ENCODE measurements at regions not wholly inside any gene's neighbourhood (a gene's known extent, or its start where the extent isn't known, plus 50 kb on each side); places are given as distances from the start of the nearest gene placed in this dataset.
"Not testable (repeated sequence)": the region's sequence is repeated elsewhere in the genome, so short reads cannot be mapped to it uniquely, and the experiment has no call there.

DNA sequence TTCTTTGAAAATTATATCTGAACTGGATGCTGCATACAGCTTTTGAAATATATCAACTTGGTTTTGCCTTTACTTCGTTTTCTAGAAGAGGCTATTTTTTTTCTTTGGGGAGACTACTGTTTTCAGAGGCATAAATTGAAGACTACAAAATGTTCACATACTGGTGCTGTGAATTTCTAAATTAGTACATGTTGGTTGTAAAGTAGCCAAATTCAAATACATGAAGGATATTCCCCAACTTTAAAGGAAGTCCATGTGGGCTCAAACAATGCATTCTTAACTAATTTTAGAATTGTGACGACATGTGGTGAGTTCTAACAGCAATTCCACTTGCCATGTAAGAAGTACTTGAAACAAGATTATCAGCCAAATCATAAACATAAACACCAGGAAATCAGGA lies 295.7 kb downstream of the TUSC7 start:
- DNase-seq (ENCODE audit: low read depth) = no peak

DNA sequence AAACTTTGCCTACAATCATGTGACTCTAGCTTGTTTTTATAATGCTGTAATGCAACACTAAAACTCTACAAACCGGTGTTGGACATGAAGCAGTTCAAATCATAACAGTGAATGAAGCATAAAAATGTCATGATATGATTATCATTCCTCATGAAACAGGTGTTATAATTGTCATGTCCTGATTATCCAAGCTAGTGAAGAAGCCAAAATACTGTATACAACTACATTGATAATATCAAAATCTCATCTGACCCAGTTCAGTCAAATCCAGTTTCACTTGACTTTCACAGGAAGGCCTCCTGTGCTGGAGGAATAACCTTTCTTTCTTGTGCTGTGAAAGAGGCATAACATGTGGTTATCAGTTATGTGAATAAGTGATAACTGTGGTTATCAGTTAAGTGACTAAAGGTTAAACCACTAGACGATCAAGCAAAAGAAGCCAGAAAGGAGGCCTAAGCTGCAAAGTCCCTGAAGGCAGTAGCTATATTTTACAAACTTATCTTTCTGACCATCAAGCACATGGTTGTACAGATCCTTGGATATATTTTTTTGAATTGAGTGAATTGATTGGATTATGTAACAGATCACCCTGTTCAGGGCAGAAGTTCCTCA lies 296.4 kb downstream of the TUSC7 start:
- no peak for DNase-seq (ENCODE audit: low read depth)

DNA sequence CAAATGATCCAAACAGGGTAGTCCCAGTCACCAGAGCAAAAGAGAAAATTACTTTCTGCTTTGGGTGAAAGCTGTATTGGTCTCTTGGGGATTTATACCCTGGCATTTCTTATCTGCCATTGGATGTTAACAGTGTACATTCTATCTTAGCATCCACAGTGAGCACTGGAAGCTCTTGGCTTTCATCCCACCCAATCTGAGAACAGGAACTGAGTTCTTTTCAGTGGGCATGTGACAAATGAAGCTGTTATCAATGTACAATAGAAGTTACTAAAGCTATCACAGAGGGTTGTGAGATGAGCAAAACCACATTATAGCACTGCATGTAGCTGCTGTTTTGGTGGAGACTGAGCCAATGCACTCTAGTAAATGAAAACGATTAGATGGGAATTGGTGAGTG lies 300.7 kb downstream of the TUSC7 start:
- no peak for DNase-seq (ENCODE audit: low read depth)

DNA sequence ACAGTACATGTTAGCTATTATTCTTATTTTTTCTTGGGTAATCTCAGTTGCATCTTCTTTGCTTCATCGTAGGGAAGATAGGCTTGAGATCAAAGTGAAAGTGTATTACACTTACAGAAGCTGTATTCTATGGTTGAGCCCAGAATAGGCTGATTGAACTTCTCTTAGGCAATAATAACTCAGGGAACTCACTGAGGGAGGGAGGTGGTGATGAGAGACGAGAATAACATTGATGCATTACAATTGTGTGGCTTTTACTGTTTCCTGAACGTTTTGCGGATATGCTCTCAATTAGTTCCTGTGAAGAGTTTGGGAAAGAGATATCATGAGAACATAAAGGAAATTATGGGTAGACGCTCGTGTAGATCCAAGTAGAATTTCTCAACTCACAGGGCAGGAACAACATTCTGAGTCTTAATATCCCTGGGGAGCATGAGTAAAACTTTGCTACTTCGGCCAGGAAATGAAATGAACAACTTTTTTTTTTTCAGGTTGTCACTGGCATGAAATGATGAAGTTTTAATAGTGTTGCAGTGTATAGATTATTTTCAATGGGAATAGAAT lies 302.2 kb downstream of the TUSC7 start:
- DNase-seq (ENCODE audit: low read depth) = no peak

DNA sequence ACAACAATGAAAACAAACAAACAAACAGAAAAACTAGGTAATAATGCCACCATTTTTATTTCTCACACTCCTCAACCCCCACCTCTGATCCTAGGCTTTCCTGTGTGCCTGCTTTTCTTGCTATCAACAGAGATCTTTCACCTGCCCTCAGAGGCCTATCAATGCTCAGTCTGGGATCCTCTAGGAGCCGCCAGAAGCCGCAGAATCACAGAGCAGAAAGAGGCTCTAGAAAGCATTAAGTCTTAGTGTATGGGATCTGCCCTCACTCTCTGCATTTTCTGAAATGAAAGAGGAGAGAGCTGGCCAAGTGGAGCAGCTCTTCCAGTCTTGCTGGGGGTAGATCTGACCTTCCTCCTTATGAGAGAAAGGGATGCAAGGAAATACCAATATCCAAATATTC lies 306.8 kb downstream of the TUSC7 start:
- DNase-seq (ENCODE audit: low read depth) = no peak

DNA sequence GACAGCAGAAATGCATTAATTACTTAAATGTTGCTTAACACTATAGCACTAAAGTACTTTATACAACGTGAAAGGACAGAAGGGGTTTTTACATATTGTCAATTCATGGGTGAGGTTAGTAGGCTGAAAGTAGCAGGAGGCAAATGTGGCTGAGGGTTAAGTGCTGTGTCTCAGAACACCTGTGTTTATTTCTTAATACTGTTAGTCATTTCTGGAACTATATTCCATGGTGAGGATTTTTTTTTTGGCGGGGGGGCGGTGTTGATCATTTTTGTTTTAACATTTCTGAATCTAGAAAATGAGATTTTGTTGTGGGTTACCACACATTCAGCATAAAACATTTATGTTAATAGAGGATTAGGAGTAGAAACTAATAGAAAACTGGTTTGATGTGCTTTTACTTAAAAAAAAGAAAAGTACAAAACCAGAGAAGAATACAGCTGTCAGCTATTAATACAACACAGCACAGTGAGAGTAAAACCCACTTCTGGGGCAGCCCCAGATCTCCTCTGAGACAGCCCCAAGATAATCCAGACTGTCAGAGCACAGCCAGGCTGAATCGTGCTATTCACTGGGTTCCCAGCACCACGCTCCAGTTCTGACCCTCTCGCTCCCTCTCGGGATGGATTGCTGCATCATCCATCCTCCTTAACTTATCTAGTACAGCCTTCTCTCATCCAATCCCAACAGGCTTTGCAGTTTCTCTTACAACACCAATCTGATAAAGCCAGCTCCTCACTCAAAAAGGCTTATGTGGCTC lies 307.7 kb downstream of the TUSC7 start:
- no peak for DNase-seq (ENCODE audit: low read depth)

DNA sequence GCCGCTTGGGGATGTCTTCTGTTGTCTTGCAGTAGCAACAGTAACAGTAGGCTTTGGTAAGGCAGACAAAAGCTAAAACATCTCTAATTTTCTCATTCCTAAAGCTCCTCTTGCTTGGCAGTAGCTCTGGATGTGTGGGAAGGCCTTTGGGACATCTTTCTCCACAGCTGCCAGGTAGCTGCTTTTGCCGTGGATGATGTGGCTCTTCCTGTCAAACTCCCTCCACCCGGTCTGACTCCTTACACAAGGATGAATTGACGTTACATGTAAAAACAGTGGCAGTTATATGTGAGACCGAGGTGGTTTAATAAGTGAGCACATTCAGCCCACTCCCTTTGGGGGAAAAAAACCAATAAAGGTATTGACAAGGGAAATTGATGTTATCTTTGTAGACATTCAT lies 309.1 kb downstream of the TUSC7 start:
- no peak for DNase-seq (ENCODE audit: low read depth)

DNA sequence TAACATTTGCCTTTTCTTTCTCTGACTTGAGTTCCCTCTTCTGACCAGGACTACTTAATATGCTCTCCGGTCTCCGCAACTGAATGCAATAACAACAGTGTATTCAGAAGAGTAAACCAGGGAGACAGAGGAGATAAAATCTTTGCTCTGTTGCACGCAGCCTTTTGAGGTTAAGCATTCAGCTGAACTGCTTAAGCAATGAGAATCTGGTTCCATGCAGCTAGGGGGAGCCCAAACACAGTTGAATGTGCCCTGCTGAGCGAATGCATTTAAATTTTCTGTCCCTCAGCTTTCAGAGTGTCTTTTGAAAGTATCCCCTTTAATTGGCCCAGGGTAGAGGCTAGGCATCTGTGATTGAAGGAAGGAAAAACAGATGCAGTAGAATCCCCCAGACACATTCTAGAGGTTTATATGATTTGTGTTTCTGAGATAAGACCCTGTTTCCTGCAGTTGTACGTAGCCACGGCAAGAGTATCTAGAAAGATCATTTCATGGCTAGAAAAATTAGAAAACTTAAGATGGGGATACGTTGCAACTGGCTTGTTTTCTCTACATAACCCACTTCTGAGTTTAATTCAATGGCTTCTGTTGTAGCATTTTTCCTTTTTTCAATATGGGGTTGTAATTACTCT lies 309.6 kb downstream of the TUSC7 start:
- DNase-seq (ENCODE audit: low read depth) = no peak

DNA sequence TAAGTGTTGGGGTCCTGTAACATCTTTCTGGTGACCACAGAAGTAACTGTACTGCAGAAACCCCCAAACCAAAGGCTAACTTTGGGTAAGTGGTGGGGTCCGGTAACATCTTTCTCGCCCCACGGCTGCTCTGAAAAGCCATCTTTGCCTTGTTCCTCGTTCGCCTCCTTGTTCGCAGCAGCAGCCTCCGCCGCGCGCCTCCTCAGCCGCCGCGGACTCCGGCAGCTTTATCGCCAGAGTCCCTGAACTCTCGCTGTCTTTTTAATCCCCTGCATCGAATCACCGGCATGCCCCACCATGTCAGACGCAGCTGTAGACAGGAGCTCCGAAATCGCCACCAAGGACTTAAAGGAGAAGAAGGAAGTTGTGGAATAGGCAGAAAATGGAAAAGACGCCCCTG lies 316.8 kb downstream of the TUSC7 start:
- DNase-seq (ENCODE audit: low read depth) = no peak

DNA sequence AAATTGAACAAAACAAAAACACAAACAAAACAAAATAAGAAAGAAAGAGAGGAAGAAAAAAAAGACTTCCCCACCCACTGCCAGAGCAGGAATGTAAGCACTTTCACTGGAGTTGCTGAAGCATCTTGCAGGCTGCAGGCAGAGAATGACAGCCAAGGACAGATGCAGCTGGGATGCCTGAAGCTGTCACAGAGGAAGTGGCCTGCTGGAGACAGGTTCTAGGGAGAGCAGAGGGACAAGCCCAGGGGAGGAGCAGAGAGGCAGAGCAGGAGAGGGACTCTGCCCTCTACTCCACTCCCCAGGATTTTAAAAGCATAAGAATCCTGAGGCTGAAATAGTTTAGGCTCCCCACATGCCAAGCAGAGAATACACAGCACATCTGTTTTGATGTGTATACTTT lies 326.2 kb downstream of the TUSC7 start:
- DNase-seq (ENCODE audit: low read depth) = no peak

DNA sequence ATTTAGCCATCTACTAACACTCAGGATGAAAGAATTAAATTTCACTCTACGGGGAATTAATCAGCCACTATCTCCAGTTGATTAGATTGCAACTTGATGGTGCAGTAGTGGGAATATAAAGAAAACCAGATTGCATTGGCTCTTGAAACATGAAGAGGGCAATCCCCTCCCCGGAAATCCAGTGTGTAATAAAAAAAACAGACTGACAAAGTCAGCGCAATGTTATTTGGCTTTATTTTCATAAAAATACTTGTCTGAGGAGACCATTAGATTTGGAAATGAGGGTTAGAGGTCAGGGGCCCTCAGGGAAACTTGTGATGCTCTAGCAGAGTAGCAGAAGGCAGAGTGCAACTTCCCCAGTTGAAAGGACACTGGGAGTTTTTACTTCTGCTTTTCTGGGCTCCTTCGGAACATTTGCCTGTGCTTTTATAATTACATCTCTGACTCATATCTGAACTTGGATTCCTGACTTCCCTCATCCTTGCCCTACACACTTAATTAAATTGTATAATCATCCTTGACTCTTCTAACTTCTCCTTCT lies 326.8 kb downstream of the TUSC7 start:
- no peak for DNase-seq (ENCODE audit: low read depth)

DNA sequence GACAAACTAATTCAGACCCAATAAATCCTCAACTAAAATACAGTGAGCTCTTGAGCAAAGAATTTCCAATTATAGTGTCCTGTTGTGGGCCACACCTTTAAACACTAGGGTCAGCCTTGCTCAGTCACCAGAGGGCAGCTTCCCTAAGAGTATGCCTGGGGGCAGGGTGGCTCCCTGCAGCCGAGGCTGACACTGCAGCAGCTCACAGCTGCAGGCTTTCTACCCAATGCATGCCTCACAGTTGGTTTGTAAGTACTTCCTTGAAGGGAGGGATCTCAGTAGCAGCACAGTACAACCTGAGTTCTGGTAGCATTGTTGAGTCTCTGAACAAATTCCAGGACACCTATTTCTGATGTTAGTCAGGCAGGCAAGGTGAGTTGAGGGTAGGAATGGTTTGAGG lies 335.6 kb downstream of the TUSC7 start:
- DNase-seq (ENCODE audit: low read depth) = no peak

DNA sequence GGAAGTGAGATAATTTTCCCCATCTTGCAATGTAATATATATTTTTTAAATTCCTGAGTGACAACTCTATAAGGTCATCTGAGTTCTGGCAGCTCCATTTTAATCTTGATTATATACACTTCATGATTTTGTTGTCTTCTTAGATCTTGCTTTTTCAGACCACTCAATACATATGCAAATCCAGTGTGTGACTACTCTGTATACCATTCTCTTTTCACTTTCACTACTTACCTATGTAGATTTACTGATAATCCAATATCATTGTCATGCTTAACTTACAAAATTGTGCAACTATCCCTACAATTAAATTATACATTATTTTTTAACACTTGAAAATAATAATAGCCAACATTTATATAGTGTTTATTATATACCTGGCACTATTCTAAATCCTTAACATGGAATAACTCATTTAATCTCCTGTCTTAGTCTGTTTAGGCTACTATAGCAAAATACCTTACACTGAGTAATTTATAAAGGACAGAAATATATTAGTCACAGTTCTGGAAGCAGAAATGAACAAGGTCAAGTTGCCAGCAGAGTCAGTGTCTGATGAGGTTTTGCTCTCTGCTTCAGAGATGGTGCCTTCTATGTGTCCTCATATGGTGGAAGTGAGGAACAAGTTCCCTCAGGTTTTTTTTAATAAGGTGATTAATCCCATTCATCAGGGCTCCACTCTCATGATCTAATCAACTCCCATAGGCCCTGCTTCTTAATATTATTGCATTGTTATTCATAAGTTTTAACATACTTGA lies 338.5 kb downstream of the TUSC7 start:
- no peak for DNase-seq (ENCODE audit: low read depth)

DNA sequence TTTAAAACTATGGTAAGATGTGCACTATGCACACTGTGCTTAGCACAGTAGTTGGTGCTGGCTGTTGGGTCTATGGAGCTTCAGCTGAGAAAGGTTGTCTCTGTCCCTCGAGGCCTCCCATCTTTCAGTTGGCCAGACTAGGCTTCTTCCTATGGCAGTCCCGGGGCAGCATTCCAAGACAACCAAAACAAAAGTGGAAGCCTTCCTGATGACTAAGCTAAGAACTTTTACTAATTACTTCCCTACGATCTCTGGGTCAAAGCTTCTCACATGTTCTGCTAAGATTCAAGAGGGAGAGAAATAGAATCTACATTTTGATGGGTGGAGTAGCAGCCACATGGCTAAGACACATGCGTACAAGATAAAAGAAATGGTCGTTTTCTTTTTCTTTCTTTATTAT lies 342.8 kb downstream of the TUSC7 start:
- no peak for DNase-seq (ENCODE audit: low read depth)

DNA sequence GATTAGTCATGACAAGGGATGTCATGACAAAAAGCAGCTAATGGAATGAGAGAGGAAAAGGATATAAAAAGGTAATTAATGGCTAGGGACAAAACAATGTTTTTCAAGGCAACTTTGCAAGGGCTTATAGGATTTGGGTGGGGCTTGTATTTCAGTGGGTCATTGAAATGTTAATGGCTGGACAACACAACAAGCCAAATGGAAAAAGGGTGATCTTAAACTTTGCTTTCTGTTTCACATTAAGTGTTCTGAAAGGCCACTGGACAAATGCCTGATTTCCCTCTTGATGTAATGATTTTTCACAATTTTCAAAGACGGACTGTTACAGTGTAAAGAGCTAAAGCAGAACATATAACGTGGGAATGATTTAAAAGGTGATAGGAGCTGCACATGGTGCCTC lies 345.0 kb downstream of the TUSC7 start:
- DNase-seq (ENCODE audit: low read depth) = no peak

DNA sequence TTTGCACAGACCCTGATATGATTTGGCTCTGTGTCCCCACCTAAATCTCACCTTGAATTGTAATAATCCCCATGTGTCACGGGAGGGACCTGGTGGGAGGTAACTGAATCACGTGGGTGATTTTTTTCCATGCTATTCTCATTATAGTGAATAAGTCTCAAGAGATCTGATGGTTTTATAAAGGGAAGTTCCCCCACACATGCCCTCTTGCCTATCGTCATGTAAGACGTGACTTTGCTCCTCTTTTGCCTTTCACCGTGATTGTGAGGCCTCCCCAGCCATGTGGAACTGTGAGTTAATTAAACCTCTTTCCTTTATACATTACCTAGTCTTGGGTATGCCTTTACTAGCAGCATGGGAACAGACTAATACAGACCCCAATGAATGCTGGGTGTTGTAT lies 347.4 kb downstream of the TUSC7 start:
- DNase-seq (ENCODE audit: low read depth) = not testable (repeated sequence)

DNA sequence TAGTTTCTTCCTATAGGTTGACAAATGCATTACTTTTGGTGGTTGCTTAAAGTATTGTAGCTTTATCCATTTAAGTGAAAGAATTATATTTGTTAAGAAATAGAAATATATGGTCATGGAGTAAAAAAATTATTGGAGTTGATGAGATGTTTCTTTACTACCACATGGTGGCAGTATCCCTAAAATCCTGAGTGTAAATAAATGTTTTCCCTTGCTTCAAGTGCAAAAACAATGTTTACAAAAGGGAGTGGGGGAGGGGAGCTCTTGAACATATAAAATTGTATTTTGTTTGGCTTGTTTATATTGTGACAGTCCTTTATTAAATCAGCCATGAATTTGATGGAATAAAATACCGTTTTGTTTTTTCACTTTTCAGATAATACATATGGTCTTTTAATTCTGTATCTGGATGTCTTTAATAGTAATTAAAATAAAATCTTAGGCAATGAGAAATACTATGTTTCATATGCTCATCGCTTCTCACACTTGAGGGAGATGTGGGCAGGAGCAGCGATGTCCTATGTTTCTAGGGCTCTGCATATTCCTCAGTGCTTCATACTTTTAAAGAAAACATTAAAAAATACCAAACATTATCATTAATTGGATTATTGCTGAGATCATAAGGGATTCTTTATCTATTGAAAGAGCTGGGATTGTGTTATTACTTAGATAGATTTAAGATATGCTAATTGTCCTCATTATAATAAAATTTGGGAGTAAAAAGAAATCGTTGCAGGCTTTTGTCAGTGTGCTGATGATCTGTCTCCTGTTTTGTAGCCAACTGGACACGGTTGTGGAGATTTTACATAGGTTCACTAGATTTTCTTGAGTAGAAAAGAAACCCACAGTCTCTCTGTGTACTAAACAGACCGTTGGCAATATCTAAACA lies 349.7 kb downstream of the TUSC7 start:
- DNase-seq (ENCODE audit: low read depth) = no peak

DNA sequence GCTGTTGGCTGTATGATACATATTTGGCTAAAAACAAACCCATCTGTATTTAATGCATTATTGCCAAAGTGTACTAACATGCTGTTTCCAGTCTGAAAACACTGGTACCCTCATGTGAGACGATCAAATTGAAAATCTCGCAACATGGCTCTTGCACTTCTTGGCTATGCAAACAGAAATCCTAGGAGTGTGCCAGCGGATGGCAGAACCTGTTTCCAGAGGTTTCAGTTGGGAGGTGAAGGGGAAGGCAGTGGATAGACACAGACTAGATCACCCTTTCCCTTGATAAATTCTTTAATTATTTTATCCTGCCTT lies 350.3 kb downstream of the TUSC7 start:
- DNase-seq (ENCODE audit: low read depth) = no peak

DNA sequence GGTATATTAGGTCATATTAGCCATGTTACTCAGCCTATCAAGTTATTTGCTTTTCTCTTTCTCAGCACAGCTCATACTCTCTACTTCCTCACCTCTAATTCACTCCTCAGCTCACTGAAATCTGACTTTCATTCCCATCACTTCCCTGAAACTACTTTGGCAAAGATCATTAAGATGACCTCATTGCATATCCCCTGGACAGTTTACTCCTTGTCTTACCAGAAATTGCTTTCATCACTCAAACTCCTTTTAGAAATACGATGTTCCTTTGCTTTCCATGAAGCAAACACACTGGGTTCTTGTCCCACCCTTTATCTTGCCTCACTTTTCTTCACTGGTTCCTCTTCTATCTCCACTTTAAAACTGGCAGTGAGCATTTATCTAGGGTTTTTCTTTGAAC lies 354.4 kb downstream of the TUSC7 start:
- DNase-seq (ENCODE audit: low read depth) = no peak

DNA sequence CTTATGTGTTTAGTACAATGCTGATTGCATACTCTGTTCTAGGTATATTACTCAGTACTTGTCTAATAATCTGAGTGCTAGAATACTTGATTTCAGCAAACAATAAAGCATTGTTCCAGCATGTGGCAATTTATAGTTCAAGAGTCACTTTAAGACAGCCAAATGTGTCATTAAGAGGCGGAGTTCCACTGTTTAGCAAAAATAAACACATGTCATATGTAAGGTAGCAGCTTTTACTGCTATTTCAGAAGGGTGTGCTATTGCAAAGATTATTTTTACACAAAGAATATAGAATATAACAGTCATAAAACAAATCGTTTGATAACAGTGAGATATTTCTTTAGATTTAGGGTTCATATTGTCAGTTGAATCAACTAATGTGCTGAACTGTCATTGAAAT lies 358.7 kb downstream of the TUSC7 start:
- DNase-seq (ENCODE audit: low read depth) = no peak

DNA sequence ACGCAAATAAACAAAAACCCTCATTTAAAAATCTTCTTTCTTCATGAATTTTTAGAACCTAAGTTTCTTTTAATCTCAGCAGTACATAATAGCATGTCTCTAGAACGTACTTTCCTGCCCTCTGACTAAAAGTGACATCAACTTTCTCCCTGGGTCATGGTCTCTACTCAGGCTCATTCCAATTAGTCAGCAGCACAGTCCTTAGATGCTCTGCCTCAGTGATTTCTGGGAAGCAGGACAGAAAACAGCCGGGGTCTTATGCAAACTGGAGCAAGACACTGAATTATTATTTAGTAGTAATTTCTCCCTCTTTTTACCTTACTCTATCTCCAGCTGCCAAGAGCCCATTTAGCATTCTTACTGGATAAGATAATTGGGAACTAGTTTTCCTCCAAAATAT lies 365.2 kb downstream of the TUSC7 start:
- DNase-seq (ENCODE audit: low read depth) = no peak

Data from activated T-helper 9 cell treated with anti-CD3 and anti-CD28 coated beads, Interleukin-2, amount 50 U/mL, for 16 hours (primary cell).